Thyroid gland (tissue), 4 donors: ENCODE measurements at regions not wholly inside any gene's neighbourhood (a gene's known extent, or its start where the extent isn't known, plus 50 kb on each side); places are given as distances from the start of the nearest gene placed in this dataset.

Experiments
- POLR2A ChIP-seq, 2 donors: fragments of 450-650 bp; IDR thresholded peaks; one replicate each; pipeline ENCODE4 v1.6.1; 2017; ENCODE audit warnings: antibody characterized with exemption in 2 of 2, mild to moderate bottlenecking in 2 of 2, moderate library complexity in 1 of 2
- TF ChIP-seq, protein P1 (sequence below), 6 experiments: fragments of 200-600 bp in 3 of 6; fragments of 450-650 bp in 3 of 6; sonication (generic) in 3 of 6; IDR thresholded peaks; one replicate each; pipeline ENCODE4 v1.5.1; 2016 to 2019; ENCODE audit warnings: antibody characterized with exemption in 6 of 6, mild to moderate bottlenecking in 2 of 6, inconsistent platforms in 1 of 6, moderate library complexity in 1 of 6

DNA sequence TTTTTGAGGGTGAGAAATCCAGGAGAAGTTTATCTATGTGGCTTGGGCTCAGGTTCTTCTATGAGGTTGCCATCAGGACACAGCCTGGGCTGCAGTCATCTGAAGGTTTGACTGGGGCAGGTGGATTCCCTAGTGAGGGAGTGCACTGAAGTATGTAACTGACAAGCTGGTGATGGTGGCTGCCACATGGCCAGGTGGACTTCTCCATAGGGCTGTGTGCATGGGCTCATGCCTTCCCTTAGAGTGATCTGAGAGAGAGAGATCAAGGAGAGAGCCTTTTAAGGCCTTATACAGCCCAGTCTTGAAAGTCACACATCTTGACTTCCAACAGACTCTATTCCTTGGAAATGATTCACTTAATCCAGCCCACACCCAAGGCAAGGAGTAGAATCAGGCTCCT, 266.6 kb upstream of the PITRM1 start:
- TF ChIP-seq, protein P1, sequence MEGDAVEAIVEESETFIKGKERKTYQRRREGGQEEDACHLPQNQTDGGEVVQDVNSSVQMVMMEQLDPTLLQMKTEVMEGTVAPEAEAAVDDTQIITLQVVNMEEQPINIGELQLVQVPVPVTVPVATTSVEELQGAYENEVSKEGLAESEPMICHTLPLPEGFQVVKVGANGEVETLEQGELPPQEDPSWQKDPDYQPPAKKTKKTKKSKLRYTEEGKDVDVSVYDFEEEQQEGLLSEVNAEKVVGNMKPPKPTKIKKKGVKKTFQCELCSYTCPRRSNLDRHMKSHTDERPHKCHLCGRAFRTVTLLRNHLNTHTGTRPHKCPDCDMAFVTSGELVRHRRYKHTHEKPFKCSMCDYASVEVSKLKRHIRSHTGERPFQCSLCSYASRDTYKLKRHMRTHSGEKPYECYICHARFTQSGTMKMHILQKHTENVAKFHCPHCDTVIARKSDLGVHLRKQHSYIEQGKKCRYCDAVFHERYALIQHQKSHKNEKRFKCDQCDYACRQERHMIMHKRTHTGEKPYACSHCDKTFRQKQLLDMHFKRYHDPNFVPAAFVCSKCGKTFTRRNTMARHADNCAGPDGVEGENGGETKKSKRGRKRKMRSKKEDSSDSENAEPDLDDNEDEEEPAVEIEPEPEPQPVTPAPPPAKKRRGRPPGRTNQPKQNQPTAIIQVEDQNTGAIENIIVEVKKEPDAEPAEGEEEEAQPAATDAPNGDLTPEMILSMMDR (IDR thresholded peaks at IDR 0.05): no peak
- no peak for TF ChIP-seq POLR2A (IDR thresholded peaks at IDR 0.05)
